MM.1S (cell line): ENCODE measurements at regions not wholly inside any gene's neighbourhood (a gene's known extent, or its start where the extent isn't known, plus 50 kb on each side); places are given as distances from the start of the nearest gene placed in this dataset.

ENCODE experiments used
- CTCF ChIP-seq: fragments of 300-600 bp; sonication (generic); IDR thresholded peaks from 2 replicates; pipeline ENCODE4 v1.5.1; 2016; ENCODE audit warnings: antibody characterized with exemption, low read length, mixed read lengths
- EZH2phosphoT487 ChIP-seq: fragments of 300-600 bp; sonication (generic); IDR thresholded peaks from 2 replicates; pipeline ENCODE4 v1.6.1; 2018; ENCODE audit warnings: antibody characterized with exemption, low read length

- TF ChIP-seq CTCF (no peak), EZH2phosphoT487 (no peak)
Observed at GRCh38 chr16:5378531-5378930, 280.9 kb upstream of the EEF2KMT start.
